ENCODE measurements at regions not wholly inside any gene's neighbourhood (a gene's known extent, or its start where the extent isn't known, plus 50 kb on each side); places are given as distances from the start of the nearest gene placed in this dataset.
"Not testable (repeated sequence)": the region's sequence is repeated elsewhere in the genome, so short reads cannot be mapped to it uniquely, and the experiment has no call there.

DNA sequence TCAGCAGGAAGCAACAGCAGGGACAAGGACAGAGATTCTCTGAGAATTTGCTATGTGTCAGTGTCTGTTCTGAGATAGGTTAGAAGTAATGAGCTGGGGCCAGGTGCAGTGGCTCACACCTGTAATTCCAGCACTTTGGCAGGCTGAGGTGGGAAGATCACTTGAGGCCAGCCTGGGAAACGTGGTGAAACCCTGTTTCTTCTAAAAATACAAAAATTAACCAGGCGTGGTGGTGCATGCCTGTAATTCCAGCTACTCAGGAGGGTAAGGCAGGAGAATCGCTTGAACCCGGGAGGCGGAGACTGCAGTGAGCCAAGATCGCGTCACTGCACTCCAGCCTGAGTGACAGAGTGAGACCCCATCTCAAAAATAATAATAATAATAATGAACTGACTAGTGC, 66.5 kb upstream of the ACYP2 start:
- H3K4me1 ChIP-seq (ENCODE audit: control insufficient read depth in 2 of 2, insufficient read depth in 2 of 2, low read length in 2 of 2), result peaks cover 3 to 12% of the 10 kb centered on the region in 2 donors
- ATAC-seq; H3K27me3 ChIP-seq (ENCODE audit: control insufficient read depth in 2 of 2, insufficient read depth in 2 of 2, low read length in 2 of 2); DNase-seq; H3K9me3 ChIP-seq (ENCODE audit: control insufficient read depth in 2 of 3, low read length in 3 of 3); H3K36me3 ChIP-seq (ENCODE audit: control insufficient read depth in 2 of 3, insufficient read depth in 3 of 3, low read length in 3 of 3); H3K4me3 Mint-ChIP-seq; H3K27me3 Mint-ChIP-seq; POLR2A ChIA-PET; H3K4me3 ChIP-seq (ENCODE audit: low read length); H3K27ac ChIP-seq (ENCODE audit: low read depth, low read length): not testable (repeated sequence)
- intact Hi-C loops (cut with micrococcal nuclease), result loop anchor here in 1 of 2 donors (5.0 kb wide), 4 partner anchors 37 to 152 kb away; no protein-coding TSS in a partner anchor
- Mint-ChIP-seq H3K27ac (peak overlapping the region in 3 of 9 donors; percentile 21 to 80 (median 24)), H3K36me3 (peaks cover 12 to 37% (median 27%) of the 10 kb centered on the region in 5 donors), H3K9me3 (peaks cover 0 to 22% (median 11%) of the 10 kb centered on the region in 11 donors), H3K4me1 (peaks cover 11 to 37% (median 22%) of the 10 kb centered on the region in 7 donors)
- CTCF ChIA-PET, result interaction anchor here (1.1 kb wide), 1 partner anchor 53 kb away, joined by 4 read pairs; no protein-coding TSS in a partner anchor

DNA sequence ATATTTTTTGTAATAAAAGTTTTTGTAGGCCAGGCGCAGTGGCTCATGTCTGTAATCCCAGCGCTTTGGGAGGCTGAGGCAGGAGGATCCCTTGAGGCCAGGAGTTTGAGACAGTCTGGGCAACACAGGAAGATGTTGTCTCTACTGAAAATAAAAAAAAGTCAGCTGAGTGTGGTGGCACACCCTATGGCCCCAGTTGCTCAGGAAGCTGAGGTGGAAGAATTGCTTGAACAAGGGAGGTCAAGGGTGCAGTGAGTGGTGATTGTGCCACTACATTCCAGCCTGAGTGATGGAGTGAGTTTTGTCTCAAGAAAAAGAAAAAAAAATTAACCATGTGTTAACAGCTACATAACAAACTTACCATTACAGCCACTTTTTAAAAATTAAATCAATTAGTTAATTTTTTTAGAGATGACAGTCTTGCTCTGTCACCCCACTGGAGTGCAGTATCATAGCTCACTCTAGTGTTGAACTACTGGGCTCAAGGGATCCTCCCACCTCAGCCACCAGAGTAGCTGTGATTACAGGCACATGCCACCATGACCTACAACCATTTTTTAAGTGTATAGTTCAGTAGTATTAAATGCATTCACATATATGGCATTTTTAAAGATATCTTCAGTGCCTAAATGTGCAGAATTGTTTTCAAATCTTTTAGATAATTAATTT, 67.2 kb upstream of the ACYP2 start:
- peaks cover 0 to 16% (median 6%) of the 10 kb centered on the region in 11 donors for H3K9me3 Mint-ChIP-seq
- Histone ChIP-seq H3K9me3 (ENCODE audit: control insufficient read depth in 2 of 3, low read length in 3 of 3) (peaks cover 0 to 4% (median 0%) of the 10 kb centered on the region in 3 experiments), H3K4me1 (ENCODE audit: control insufficient read depth in 2 of 2, insufficient read depth in 2 of 2, low read length in 2 of 2) (peaks cover 3 to 6% of the 10 kb centered on the region in 2 donors), H3K27me3 (ENCODE audit: control insufficient read depth in 2 of 2, insufficient read depth in 2 of 2, low read length in 2 of 2) (no peaks in the 10 kb centered on the region), H3K27ac (ENCODE audit: low read depth, low read length) (no peak overlapping the region), H3K4me3 (ENCODE audit: low read length) (no peak overlapping the region), H3K36me3 (ENCODE audit: control insufficient read depth in 2 of 3, insufficient read depth in 3 of 3, low read length in 3 of 3) (no peaks in the 10 kb centered on the region)
- ChIA-PET CTCF (interaction anchor here (1.1 kb wide), 1 partner anchor 53 kb away, joined by 4 read pairs; no protein-coding TSS in a partner anchor), POLR2A (interaction anchor here (0.7 kb wide), 1 partner anchor 53 kb away, joined by 3 read pairs; no protein-coding TSS in a partner anchor)
- DNase-seq (peak in 5 of 9 donors; percentile 7 to 36 (median 25)), ATAC-seq (peak; percentile 74)
- H3K4me3 Mint-ChIP-seq, result peak overlapping the region in 1 of 10 donors; percentile 20
- peak overlapping the region in 5 of 9 donors; percentile 21 to 63 (median 31) for H3K27ac Mint-ChIP-seq
- intact Hi-C loops (cut with micrococcal nuclease), result loop anchor here in 1 of 2 donors (5.0 kb wide), 4 partner anchors 36 to 151 kb away; no protein-coding TSS in a partner anchor
- H3K36me3 Mint-ChIP-seq, result peaks cover 9 to 30% (median 21%) of the 10 kb centered on the region in 5 donors
- H3K27me3 Mint-ChIP-seq, result no peaks in the 10 kb centered on the region
- H3K4me1 Mint-ChIP-seq, result peaks cover 6 to 30% (median 16%) of the 10 kb centered on the region in 7 donors

DNA sequence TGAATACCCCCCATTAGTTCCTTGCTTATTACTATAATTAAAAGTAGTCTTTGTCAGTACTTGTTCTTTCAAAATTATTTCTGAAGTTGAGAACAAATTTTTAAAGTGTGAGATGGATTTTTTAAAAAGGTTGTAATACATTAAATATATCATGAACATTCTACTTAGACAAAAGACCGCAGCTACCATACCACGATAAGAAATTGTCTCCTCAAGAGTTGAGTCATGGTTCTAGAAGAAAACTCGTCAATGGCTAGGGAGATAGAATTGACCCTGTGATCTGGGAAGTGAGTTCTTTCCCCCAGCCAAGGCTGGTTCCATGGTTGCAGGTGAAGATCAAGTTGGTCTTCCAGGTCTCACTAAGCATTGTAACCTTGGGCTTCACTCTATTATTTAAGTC, 67.8 kb upstream of the ACYP2 start:
- POLR2A ChIA-PET, result interaction anchor here (0.7 kb wide), 1 partner anchor 52 kb away, joined by 3 read pairs; no protein-coding TSS in a partner anchor
- Mint-ChIP-seq H3K27me3 (no peaks in the 10 kb centered on the region), H3K9me3 (peaks cover 0 to 16% (median 5%) of the 10 kb centered on the region in 11 donors), H3K4me1 (peaks cover 6 to 24% (median 13%) of the 10 kb centered on the region in 7 donors), H3K4me3 (no peak overlapping the region), H3K36me3 (peaks cover 9 to 28% (median 20%) of the 10 kb centered on the region in 5 donors), H3K27ac (peak overlapping the region in 3 of 9 donors; percentile 5 to 31 (median 31))
- intact Hi-C loops (cut with micrococcal nuclease), result loop anchor here in 1 of 2 donors (5.0 kb wide), 4 partner anchors 35 to 150 kb away; no protein-coding TSS in a partner anchor
- Histone ChIP-seq H3K4me3 (ENCODE audit: low read length) (no peak overlapping the region), H3K27me3 (ENCODE audit: control insufficient read depth in 2 of 2, insufficient read depth in 2 of 2, low read length in 2 of 2) (no peaks in the 10 kb centered on the region), H3K36me3 (ENCODE audit: control insufficient read depth in 2 of 3, insufficient read depth in 3 of 3, low read length in 3 of 3) (no peaks in the 10 kb centered on the region), H3K4me1 (ENCODE audit: control insufficient read depth in 2 of 2, insufficient read depth in 2 of 2, low read length in 2 of 2) (peaks cover under 1 to 3% of the 10 kb centered on the region in 2 donors), H3K27ac (ENCODE audit: low read depth, low read length) (no peak overlapping the region), H3K9me3 (ENCODE audit: control insufficient read depth in 2 of 3, low read length in 3 of 3) (peaks cover 0 to 4% (median 0%) of the 10 kb centered on the region in 3 experiments)
- CTCF ChIA-PET, result no interaction called here
- DNase-seq, result no peak
- ATAC-seq, result no peak

DNA sequence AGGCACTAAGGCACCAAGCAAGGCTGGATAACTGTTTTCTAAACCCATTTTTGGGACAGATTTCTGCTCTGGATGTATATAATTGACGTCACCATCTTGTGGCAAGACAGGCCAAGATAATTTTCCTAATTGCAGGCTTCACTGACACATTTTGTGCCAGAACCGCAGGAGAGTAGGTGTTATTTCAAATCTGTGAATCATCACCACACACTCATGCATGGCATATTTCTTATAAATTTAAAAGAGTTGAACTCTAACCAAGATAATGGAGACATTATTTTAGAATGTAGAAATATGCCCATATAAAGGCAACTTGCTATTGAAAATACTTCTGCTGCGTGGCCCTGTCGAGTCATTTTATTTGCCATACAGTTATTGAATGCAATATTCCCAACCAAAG, 68.3 kb upstream of the ACYP2 start:
- Mint-ChIP-seq H3K4me1 (peaks cover 6 to 22% (median 13%) of the 10 kb centered on the region in 7 donors), H3K27ac (no peak overlapping the region), H3K27me3 (no peaks in the 10 kb centered on the region), H3K4me3 (no peak overlapping the region), H3K36me3 (peaks cover 13 to 26% (median 23%) of the 10 kb centered on the region in 5 donors), H3K9me3 (peaks cover 0 to 16% (median 5%) of the 10 kb centered on the region in 11 donors)
- ATAC-seq (no peak), DNase-seq (no peak)
- Histone ChIP-seq H3K27me3 (ENCODE audit: control insufficient read depth in 2 of 2, insufficient read depth in 2 of 2, low read length in 2 of 2) (no peaks in the 10 kb centered on the region), H3K27ac (ENCODE audit: low read depth, low read length) (no peak overlapping the region), H3K4me1 (ENCODE audit: control insufficient read depth in 2 of 2, insufficient read depth in 2 of 2, low read length in 2 of 2) (peaks cover 0 to 3% of the 10 kb centered on the region in 2 donors), H3K4me3 (ENCODE audit: low read length) (no peak overlapping the region), H3K9me3 (ENCODE audit: control insufficient read depth in 2 of 3, low read length in 3 of 3) (peaks cover 0 to 4% (median 0%) of the 10 kb centered on the region in 3 experiments), H3K36me3 (ENCODE audit: control insufficient read depth in 2 of 3, insufficient read depth in 3 of 3, low read length in 3 of 3) (no peaks in the 10 kb centered on the region)
- intact Hi-C loops (cut with micrococcal nuclease), result loop anchor here in 1 of 2 donors (5.0 kb wide), 4 partner anchors 35 to 150 kb away; no protein-coding TSS in a partner anchor
- ChIA-PET POLR2A (no interaction called here), CTCF (no interaction called here)

DNA sequence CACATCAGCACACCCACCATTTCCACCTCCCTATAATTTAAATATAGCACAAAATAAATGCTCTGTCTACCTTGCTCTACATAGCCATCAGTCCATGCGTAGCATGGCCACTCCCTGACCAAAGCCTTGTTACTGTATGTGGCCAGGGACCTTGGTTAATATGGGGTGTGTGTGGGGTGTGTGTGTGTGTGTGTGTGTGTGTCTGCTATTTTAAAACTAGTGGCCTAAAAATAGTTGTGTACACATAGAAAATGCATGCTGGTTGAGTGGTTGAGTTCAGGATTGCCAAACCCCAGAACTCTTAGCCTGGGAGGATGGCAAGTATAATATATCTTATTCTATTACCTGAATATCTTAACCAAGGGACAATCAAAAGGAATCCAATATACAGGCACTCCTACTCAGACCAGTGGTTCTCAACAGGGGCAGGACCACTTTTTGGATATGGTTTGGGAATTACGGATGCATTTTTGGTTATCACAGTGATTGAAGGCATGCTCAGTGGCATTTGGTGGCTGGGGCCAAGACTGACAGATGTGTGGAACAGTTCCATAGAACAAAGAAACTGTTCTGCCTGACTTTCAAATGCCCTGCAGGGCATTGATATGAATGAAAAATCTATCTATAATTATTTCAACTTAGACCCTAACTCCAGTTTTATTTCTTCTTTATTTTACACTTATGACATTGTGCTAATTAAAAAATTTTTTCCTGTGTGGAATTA, 72.3 kb upstream of the PSME4 start:
- Histone ChIP-seq H3K4me1 (ENCODE audit: control insufficient read depth in 2 of 2, insufficient read depth in 2 of 2, low read length in 2 of 2) (peaks cover 0 to 8% of the 10 kb centered on the region in 2 donors), H3K9me3 (ENCODE audit: control insufficient read depth in 2 of 3, low read length in 3 of 3) (peaks cover 0 to 4% (median 0%) of the 10 kb centered on the region in 3 experiments), H3K36me3 (ENCODE audit: control insufficient read depth in 2 of 3, insufficient read depth in 3 of 3, low read length in 3 of 3) (no peaks in the 10 kb centered on the region), H3K27me3 (ENCODE audit: control insufficient read depth in 2 of 2, insufficient read depth in 2 of 2, low read length in 2 of 2) (no peaks in the 10 kb centered on the region), H3K4me3 (ENCODE audit: low read length) (no peak overlapping the region), H3K27ac (ENCODE audit: low read depth, low read length) (no peak overlapping the region)
- DNase-seq (no peak), ATAC-seq (no peak)
- ChIA-PET CTCF (no interaction called here), POLR2A (no interaction called here)
- H3K9me3 Mint-ChIP-seq, result peaks cover 0 to 16% (median 5%) of the 10 kb centered on the region in 11 donors
- intact Hi-C loops (cut with micrococcal nuclease), result no loop called here
- H3K27me3 Mint-ChIP-seq, result no peaks in the 10 kb centered on the region
- no peak overlapping the region for H3K4me3 Mint-ChIP-seq
- H3K36me3 Mint-ChIP-seq, result peaks cover 8 to 16% (median 14%) of the 10 kb centered on the region in 5 donors
- H3K4me1 Mint-ChIP-seq, result peaks cover under 1 to 5% (median 2%) of the 10 kb centered on the region in 7 donors
- peak overlapping the region in 2 of 9 donors; percentile 13 to 14 for H3K27ac Mint-ChIP-seq

DNA sequence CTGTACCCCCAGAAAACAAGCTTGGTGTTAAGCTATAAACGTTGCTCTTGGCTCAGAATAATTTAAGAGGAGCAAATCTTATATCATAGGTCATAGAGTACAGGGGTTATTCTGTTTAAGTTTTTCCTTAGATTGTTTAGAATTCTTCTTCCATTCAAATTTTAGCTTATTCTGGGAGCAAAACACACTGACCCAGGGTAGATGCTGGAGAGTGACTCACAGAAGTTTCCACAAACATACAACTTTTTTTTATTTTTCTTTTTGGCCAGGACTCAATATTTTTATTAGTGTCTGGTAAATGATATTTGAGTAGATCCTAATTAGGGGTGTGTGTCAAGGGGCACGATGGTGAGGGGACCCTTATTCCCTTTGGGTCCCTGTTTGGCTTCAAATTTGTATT, 71.5 kb upstream of the PSME4 start:
- ChIA-PET CTCF (no interaction called here), POLR2A (no interaction called here)
- no peak overlapping the region for H3K4me3 Mint-ChIP-seq
- H3K36me3 Mint-ChIP-seq, result peaks cover 8 to 16% (median 14%) of the 10 kb centered on the region in 5 donors
- peaks cover 0 to 16% (median 5%) of the 10 kb centered on the region in 11 donors for H3K9me3 Mint-ChIP-seq
- H3K36me3 ChIP-seq (ENCODE audit: control insufficient read depth in 2 of 3, insufficient read depth in 3 of 3, low read length in 3 of 3), result no peaks in the 10 kb centered on the region
- ATAC-seq (no peak), DNase-seq (no peak)
- peaks cover 0 to 8% of the 10 kb centered on the region in 2 donors for H3K4me1 ChIP-seq (ENCODE audit: control insufficient read depth in 2 of 2, insufficient read depth in 2 of 2, low read length in 2 of 2)
- intact Hi-C loops (cut with micrococcal nuclease), result no loop called here
- no peak overlapping the region for H3K27ac ChIP-seq (ENCODE audit: low read depth, low read length)
- H3K4me3 ChIP-seq (ENCODE audit: low read length), result no peak overlapping the region
- peaks cover 0 to 4% (median 0%) of the 10 kb centered on the region in 7 donors for H3K4me1 Mint-ChIP-seq
- H3K9me3 ChIP-seq (ENCODE audit: control insufficient read depth in 2 of 3, low read length in 3 of 3), result peaks cover 0 to 4% (median 0%) of the 10 kb centered on the region in 3 experiments
- H3K27ac Mint-ChIP-seq, result peak overlapping the region in 2 of 9 donors; percentile 13 to 27
- H3K27me3 ChIP-seq (ENCODE audit: control insufficient read depth in 2 of 2, insufficient read depth in 2 of 2, low read length in 2 of 2), result no peaks in the 10 kb centered on the region
- H3K27me3 Mint-ChIP-seq, result no peaks in the 10 kb centered on the region
